Thyroid gland (tissue), 4 donors: ENCODE measurements at regions not wholly inside any gene's neighbourhood (a gene's known extent, or its start where the extent isn't known, plus 50 kb on each side); places are given as distances from the start of the nearest gene placed in this dataset.

ENCODE experiments used
- DNase-seq, 2 donors: peaks; one replicate each; pipeline ENCODE4 v3.0.0-alpha.2; 2019
- H3K27ac ChIP-seq, 3 donors: fragments of 200-600 bp; sonication (generic); 1 replicate in 2 of 3; 2 replicates in 1 of 3; pipeline ENCODE4 v1.5.1; 2016 to 2019; ENCODE audit warnings: mild to moderate bottlenecking in 1 of 3, moderate library complexity in 1 of 3
- H3K27me3 ChIP-seq: fragments of 200-600 bp; sonication (generic); one replicate; pipeline ENCODE4 v1.5.1; 2019
- H3K36me3 ChIP-seq, 2 donors: fragments of 200-600 bp; sonication (generic); one replicate each; pipeline ENCODE4 v1.5.1; 2016 to 2019
- H3K4me1 ChIP-seq, 2 donors: fragments of 200-600 bp; sonication (generic); one replicate each; pipeline ENCODE4 v1.5.1; 2017 to 2019
- H3K4me3 ChIP-seq, 3 donors: fragments of 200-600 bp; sonication (generic); replicated peaks in 1 of 3; 1 replicate in 2 of 3; 2 replicates in 1 of 3; pipeline ENCODE4 v1.5.1; 2016; ENCODE audit warnings: mild to moderate bottlenecking in 1 of 3
- H3K9me3 ChIP-seq: fragments of 200-600 bp; sonication (generic); one replicate; pipeline ENCODE4 v1.5.1; 2017
- POLR2A ChIP-seq, 2 donors: fragments of 450-650 bp; IDR thresholded peaks; one replicate each; pipeline ENCODE4 v1.6.1; 2017; ENCODE audit warnings: antibody characterized with exemption in 2 of 2, mild to moderate bottlenecking in 2 of 2, moderate library complexity in 1 of 2
- WGBS, 2 donors: methylation state at CpG; one replicate each; pipeline ENCODE4 v1.1.5; 2017; 5-methylcytosine and 5-hydroxymethylcytosine counted together
- intact Hi-C: fragments of 100-400 bp; cut with DNase I; formaldehyde crosslinking; loops from one replicate; pipeline ENCODE4 v1.15.1; 2023
- TF ChIP-seq, protein P1 (sequence below), 6 experiments: fragments of 200-600 bp in 3 of 6; fragments of 450-650 bp in 3 of 6; sonication (generic) in 3 of 6; IDR thresholded peaks; one replicate each; pipeline ENCODE4 v1.5.1; 2016 to 2019; ENCODE audit warnings: antibody characterized with exemption in 6 of 6, mild to moderate bottlenecking in 2 of 6, inconsistent platforms in 1 of 6, moderate library complexity in 1 of 6

DNA sequence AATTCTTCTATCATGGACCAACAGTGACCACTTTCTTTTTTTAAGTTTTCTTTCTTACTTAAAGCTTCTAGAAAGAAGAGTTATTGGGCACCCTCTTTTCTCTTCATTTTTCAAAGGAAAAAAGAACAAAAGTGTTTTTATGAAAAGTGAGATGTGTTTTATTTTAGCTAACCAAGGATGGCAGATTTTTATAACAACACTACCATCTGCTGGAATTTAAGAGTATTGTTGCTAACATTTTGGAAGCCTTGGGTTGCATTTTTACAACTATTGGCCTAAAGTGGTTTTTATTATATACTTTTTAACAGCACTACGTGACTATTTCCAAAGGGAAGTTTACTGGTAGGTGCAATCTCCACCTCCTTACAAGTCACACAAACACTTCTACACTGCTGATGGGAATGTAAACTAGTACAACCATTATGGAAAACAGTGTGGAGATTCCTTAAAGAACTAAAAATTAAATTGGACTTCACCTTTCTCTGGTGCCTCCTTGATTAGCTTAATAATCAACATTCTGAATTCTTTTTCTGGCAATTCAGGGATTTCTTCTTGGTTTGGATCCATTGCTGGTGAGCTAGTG, 237.7 kb upstream of the AGTR1 start:
- Histone ChIP-seq H3K27me3 (no peaks in the 10 kb centered on the region), H3K27ac (no peak overlapping the region), H3K4me3 (no peak overlapping the region), H3K4me1 (no peaks in the 10 kb centered on the region), H3K9me3 (no peaks in the 10 kb centered on the region), H3K36me3 (no peaks in the 10 kb centered on the region)
- WGBS, 2 donors: 85 to 86% methylated on average over 1 of the region's 1 CpG
- DNase-seq: no peak
- intact Hi-C loops: no loop called here
- TF ChIP-seq, protein P1, sequence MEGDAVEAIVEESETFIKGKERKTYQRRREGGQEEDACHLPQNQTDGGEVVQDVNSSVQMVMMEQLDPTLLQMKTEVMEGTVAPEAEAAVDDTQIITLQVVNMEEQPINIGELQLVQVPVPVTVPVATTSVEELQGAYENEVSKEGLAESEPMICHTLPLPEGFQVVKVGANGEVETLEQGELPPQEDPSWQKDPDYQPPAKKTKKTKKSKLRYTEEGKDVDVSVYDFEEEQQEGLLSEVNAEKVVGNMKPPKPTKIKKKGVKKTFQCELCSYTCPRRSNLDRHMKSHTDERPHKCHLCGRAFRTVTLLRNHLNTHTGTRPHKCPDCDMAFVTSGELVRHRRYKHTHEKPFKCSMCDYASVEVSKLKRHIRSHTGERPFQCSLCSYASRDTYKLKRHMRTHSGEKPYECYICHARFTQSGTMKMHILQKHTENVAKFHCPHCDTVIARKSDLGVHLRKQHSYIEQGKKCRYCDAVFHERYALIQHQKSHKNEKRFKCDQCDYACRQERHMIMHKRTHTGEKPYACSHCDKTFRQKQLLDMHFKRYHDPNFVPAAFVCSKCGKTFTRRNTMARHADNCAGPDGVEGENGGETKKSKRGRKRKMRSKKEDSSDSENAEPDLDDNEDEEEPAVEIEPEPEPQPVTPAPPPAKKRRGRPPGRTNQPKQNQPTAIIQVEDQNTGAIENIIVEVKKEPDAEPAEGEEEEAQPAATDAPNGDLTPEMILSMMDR (IDR thresholded peaks at IDR 0.05): peak in 3 of 6 experiments; percentile 27 to 38 (median 37)
- no peak for TF ChIP-seq POLR2A (IDR thresholded peaks at IDR 0.05)

DNA sequence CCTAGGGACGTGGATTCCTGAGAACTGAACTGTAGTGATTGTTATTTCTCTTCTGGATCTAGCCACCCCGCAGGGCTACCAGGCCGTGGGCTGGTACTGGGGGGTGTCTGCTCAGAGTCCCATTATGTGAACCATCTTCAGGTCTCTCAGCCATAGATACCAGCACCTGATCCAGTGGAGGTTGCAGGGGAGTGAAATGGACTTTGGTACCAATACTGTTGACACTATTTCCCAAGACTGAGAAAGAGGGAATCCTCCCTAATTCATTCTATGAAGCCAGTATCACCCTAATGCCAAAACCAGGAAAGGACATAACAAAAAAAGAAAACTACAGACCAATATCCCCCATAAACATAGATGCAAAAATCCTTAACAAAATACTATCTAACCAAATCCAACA, 237.0 kb upstream of the AGTR1 start:
- TF ChIP-seq, protein P1 (IDR thresholded peaks at IDR 0.05): no peak
- TF ChIP-seq POLR2A (IDR thresholded peaks at IDR 0.05): no peak
- H3K9me3 ChIP-seq: no peaks in the 10 kb centered on the region
- intact Hi-C loops: no loop called here
- H3K4me3 ChIP-seq: no peak overlapping the region
- H3K27ac ChIP-seq: no peak overlapping the region
- 87 to 89% methylated on average over 3 of the region's 3 CpGs for WGBS, 2 donors
- H3K36me3 ChIP-seq: no peaks in the 10 kb centered on the region
- no peak for DNase-seq
- H3K4me1 ChIP-seq: no peaks in the 10 kb centered on the region
- H3K27me3 ChIP-seq: no peaks in the 10 kb centered on the region

DNA sequence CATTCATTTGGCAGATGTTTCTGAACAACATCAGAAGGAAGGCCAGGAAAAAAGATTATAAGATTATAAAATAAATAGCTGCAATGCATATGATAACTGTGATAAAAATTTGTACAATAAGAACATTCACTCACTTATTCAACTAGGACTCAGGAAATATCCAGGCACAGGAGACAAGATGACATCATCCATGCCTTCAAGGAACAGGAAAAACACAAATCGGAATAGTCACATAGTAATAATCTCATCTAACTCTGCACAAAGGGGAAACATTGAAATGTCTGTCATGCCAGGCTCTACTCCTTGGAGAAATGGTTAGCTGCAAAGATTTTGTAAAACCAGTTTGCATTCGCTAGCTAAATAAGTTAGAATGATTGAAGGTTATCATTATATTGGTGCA, 233.5 kb upstream of the AGTR1 start:
- Histone ChIP-seq H3K4me1 (no peaks in the 10 kb centered on the region), H3K27me3 (no peaks in the 10 kb centered on the region), H3K9me3 (no peaks in the 10 kb centered on the region), H3K27ac (no peak overlapping the region), H3K36me3 (no peaks in the 10 kb centered on the region), H3K4me3 (no peak overlapping the region)
- WGBS, 2 donors: 50 to 61% methylated on average over 2 of the region's 2 CpGs
- TF ChIP-seq POLR2A (IDR thresholded peaks at IDR 0.05): no peak
- TF ChIP-seq, protein P1 (IDR thresholded peaks at IDR 0.05): no peak
- DNase-seq: no peak
- intact Hi-C loops: no loop called here

DNA sequence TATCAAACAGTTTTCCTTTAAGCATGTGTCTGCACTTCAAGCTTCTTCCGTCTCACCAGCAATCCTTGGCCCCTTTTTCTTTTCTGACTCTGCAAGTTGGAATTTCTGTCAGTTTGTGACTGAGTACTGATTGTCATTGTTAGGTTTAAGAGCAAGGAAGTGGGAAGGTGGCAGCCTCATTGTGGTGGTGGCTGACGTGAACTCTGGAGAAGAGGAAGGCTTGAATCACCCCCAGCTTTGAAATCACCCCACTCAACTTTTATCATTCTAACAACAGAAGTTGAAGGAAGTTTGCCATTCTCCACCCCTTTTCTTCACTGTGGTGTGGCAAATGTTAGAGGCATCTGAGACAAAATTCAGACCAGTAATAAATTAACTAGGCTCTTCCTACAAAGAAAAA, 231.6 kb upstream of the AGTR1 start:
- WGBS, 2 donors: 40 to 46% methylated on average over 2 of the region's 2 CpGs
- no peaks in the 10 kb centered on the region for H3K4me1 ChIP-seq

DNA sequence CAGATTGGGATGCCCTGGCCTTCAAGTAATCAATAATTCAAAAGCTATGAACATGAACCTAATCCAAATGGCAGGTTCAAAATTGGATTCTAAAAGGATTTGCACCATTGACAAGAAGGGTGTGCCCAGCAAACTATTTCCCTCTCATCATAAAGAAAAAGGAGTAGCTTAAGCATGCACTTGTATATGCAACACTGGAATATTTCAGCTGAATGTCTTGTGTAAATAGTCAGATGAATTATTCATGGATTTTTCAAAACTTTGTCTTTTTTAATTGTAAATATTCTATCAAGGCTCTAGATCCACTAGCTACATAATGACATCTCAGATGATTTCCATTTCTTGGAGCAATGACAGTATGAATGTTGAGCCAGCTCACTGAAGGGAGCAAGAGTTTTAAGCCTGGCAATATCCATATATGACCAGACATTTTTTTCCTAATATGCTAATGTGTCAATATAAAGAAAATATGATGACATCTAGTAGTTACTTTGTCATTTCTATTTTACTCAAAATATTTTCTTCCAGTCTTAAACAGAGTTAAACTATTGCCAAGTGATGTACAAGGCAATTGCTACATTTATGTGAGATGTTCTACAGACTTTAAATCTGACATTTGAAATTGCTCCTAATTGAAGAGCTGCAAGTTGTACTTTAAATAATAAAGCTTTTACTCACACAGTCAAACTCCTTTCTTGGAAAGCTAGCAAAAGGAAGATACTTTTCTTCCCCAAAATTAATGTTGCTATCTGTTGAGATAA, 230.5 kb upstream of the AGTR1 start:
- no peaks in the 10 kb centered on the region for H3K9me3 ChIP-seq
- no peak for TF ChIP-seq POLR2A (IDR thresholded peaks at IDR 0.05)
- TF ChIP-seq, protein P1 (IDR thresholded peaks at IDR 0.05): no peak
- no peak for DNase-seq
- no peak overlapping the region for H3K4me3 ChIP-seq
- no peaks in the 10 kb centered on the region for H3K27me3 ChIP-seq
- H3K4me1 ChIP-seq: no peaks in the 10 kb centered on the region
- intact Hi-C loops: no loop called here
- no peaks in the 10 kb centered on the region for H3K36me3 ChIP-seq
- H3K27ac ChIP-seq: no peak overlapping the region

More for the DNA sequence above, 231.6 kb upstream of the AGTR1 start:
- H3K27me3 ChIP-seq: no peaks in the 10 kb centered on the region
- H3K27ac ChIP-seq: no peak overlapping the region
- no peak for DNase-seq
- H3K9me3 ChIP-seq: no peaks in the 10 kb centered on the region
- H3K4me3 ChIP-seq: no peak overlapping the region
- no peak for TF ChIP-seq POLR2A (IDR thresholded peaks at IDR 0.05)
- TF ChIP-seq, protein P1 (IDR thresholded peaks at IDR 0.05): no peak
- H3K36me3 ChIP-seq: no peaks in the 10 kb centered on the region
- intact Hi-C loops: no loop called here
